Left cardiac atrium (tissue), 4 donors: ENCODE measurements at regions not wholly inside any gene's neighbourhood (a gene's known extent, or its start where the extent isn't known, plus 50 kb on each side); places are given as distances from the start of the nearest gene placed in this dataset.

Source experiments
- ATAC-seq, 2 donors: fragments of 200-7000 bp; cut with Tn5 transposase; one replicate each; pipeline ENCODE4 v1.9.1; 2020; ENCODE audit warnings: mild to moderate bottlenecking in 2 of 2, moderate library complexity in 2 of 2
- DNase-seq: peaks from one replicate; pipeline ENCODE4 v3.0.0-alpha.2; 2020
- intact Hi-C, 2 donors: fragments of 100-400 bp; cut with DNase I; formaldehyde crosslinking; loops; one replicate each; pipeline versions ENCODE4 v1.14.1 to v1.15.1; 2022 to 2023
- donor health status: DM: no; HTN: yes; CAD: no.
- donor health status: DM: no; HTN: yes; CAD: no; lungs with severe emphysema.
- donor health status: DM: yes; HTN: yes; CAD: no.
- donor health status: Dilated cardiomyopathy.

- DNase-seq: no peak
- ATAC-seq: no peak
- intact Hi-C loops: no loop called here
These were observed 131.2 kb upstream of the ERBB4 start for GRCh38 chr2:212669761-212670160.

DNA sequence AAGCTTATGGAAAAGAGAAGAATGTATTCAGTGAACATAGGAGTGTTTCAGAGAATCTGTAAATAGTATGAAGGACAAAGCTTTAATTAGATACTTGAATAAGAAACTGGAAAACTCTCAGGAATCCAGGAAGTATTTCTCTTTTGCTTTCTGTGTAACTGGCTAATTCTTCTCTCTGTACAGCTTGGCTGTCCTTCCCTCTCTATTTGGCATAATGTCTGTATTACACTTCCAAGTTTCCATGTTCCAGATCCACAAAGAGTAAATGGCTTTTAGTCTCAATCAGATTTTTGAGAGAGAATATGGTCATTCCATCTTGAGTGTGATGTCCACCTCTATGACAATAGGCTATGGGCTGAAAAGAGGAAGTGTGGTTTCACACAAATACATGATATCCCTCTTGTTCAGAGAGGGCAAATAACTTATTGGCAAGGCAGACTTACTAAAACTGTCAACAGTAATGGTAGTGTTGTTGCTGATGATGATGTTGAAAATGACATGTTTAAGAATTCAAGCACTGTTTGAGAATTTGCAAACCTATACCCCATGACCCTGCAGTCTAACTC lies 129.2 kb upstream of the ERBB4 start:
- ATAC-seq: peak in 1 of 2 donors; percentile 41
- DNase-seq: no peak
- intact Hi-C loops: no loop called here

DNA sequence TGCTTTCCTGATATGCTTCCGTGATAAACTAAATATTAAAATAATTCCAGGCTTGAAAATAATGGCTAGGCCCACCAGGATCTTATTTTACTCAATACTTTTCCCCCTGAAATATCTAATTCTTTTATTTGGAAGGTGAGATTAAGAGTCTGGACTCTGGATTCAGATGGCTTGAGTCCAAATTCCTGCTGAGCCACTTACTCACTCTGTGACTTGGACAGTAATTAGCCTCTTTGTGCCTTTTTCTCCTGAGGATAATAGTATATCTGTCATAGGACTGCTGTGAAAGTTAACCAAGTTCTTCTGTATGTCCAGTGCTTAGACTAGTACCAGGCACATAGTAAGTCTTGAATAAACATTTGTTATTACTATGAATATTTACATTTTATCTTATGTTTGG lies 127.3 kb upstream of the ERBB4 start:
- DNase-seq (no peak), ATAC-seq (no peak)
- intact Hi-C loops: no loop called here

DNA sequence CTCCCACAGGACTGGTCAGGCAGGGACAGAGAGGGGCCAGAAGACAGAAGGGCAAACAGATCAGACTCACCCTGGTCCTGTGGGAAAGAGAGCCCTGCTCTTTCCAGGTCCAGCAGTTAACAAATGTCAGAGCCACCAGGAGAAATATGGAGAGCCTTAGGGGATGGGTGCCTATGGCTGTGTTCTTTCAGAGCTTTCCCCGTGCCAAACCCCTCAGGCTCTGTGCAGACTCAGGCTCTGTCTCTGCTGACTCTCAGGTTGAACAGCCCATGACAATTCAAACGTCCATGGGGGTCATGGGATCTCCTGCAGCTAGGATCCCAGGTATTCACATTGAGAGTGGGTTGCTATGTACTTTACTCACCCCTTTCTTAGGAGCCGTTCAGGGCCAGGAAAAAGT lies 120.8 kb upstream of the ERBB4 start:
- intact Hi-C loops: no loop called here
- ATAC-seq: no peak
- DNase-seq: no peak

GRCh38 chr2:212649646-212650045 lies 111.0 kb upstream of the ERBB4 start:
- no peak for DNase-seq
- intact Hi-C loops: no loop called here

DNA sequence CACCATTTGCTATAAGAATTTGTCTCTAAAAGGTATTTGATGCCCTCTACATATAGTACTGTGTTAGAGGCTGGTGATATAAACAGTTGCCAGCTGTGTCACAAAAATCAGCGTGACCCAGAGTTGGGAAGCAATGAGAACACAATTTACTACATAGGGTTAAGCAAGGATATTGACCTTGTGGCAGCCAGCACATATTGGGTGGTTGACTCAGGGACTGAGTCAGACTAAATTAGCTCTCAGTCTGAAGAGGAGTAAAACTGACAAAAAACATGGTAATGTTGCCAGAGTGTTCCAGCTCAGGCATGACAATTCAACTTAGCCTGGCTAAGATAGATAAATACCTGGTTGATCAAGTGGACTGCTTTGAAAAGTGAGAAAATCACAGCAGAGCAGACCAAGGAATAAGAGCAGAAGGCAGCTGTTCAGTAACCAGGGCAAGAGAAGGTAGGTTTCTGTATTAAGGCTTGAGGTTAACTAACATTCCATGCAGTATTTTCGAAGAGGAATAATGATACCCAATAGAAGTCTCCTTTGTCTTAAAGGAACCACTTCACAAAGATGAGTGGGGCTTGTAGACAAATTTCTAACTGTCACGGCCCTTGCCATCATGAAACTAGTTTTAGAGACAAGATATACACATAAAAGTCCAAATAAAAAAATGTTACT lies 108.2 kb upstream of the ERBB4 start:
- no peak for DNase-seq
- intact Hi-C loops: no loop called here
- no peak for ATAC-seq

More at GRCh38 chr2:212649646-212650045, 111.0 kb upstream of the ERBB4 start:
- no peak for ATAC-seq

GRCh38 chr2:212644195-212644837 lies 105.7 kb upstream of the ERBB4 start:
- intact Hi-C loops: no loop called here
- ATAC-seq (no peak), DNase-seq (no peak)

DNA sequence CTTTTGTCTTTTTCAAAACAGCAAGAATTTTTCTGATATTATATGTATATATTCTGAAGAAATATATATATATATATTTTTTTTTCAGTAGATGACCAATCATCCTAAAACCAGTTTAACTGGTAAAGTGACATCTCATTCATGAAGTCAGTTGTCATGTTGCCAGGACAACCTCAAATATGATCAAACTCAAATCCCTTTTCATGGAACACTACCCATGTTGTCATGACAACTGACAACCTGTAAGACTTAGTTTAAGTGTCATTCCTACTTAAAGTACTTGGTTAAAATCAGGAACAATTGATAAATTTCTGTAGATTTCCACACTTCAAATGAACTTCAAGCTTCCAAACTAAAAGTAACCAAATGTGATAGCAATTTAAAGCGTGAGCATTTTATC lies 101.8 kb upstream of the ERBB4 start:
- DNase-seq (no peak), ATAC-seq (no peak)
- intact Hi-C loops: no loop called here

GRCh38 chr2:212638694-212639093 lies 100.1 kb upstream of the ERBB4 start:
- intact Hi-C loops: no loop called here
- DNase-seq (no peak), ATAC-seq (no peak)

DNA sequence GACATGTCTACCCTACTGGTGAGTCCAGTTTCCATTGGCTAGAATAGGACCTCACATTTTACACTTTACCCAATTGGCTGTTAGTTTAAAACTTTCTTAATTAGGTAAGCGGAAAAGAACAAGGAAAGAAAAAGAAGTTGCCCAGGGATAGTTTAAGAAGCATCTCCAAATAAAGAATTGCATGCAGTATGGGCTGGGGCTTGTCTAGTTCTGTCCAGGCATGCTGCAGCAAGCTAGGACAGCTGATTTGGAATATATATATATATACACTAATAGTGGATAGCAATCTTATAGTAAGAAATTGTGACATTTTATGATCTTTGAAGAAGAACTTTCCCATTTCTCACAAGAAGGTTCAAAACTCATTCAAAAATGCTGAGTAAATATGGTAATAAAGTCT lies 90.0 kb upstream of the ERBB4 start:
- ATAC-seq (no peak), DNase-seq (no peak)
- intact Hi-C loops: no loop called here

DNA sequence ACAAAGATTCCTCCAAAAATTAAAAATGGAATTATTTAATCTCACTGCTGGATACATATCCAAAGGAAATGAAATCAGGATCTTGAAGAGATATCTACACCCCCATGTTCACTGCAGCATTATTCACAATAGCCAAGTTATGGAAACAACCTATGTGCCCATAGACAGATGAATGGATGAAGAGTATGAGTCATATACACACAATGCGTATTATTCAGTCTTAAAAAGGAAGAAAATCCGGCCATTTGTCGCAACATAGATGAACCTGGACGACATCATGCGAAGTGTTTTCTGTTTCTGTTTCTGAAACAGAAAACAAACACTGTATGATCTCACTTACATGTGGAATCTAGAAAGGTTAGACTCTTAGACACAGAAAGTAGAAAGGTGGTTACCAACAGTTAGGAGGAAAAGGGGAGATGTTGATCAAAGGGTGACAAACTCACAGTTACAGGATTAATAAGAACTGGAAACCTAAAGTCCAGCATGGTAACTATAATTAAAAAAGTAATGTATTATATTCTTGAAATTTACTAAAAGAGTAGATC lies 87.8 kb upstream of the ERBB4 start:
- DNase-seq (no peak), ATAC-seq (no peak)
- intact Hi-C loops: no loop called here

- intact Hi-C loops: no loop called here
- ATAC-seq (no peak), DNase-seq (no peak)
These were observed 81.4 kb upstream of the ERBB4 start for GRCh38 chr2:212619954-212620353.

DNA sequence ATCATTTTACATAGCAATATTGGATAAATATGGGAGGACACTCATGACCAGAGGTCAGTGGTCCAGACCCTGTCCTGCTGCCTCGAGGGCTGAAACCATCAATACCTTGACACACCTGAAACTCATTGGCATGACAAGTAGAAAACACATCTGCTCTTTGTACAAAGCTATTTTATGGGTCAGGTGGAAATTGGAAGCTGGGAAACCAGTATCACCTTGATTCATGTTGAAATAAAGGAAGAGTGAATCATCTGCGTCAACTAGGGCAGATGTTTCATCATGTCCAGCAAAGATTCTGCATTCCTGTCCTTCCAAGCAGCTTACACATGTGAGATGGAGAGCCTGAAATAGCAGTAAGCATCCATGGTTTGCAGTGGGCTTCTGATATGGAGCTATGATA lies 80.0 kb upstream of the ERBB4 start:
- no peak for DNase-seq
- intact Hi-C loops: no loop called here
- no peak for ATAC-seq

GRCh38 chr2:212610872-212611425 lies 72.3 kb upstream of the ERBB4 start:
- intact Hi-C loops: no loop called here
- ATAC-seq: no peak

GRCh38 chr2:212609479-212609878 lies 70.9 kb upstream of the ERBB4 start:
- DNase-seq (no peak), ATAC-seq (no peak)
- intact Hi-C loops: no loop called here

More at GRCh38 chr2:212610872-212611425, 72.3 kb upstream of the ERBB4 start:
- no peak for DNase-seq

GRCh38 chr2:212607080-212607479 lies 68.5 kb upstream of the ERBB4 start:
- intact Hi-C loops: no loop called here

GRCh38 chr2:212606232-212606631 lies 67.6 kb upstream of the ERBB4 start:
- intact Hi-C loops: no loop called here
- ATAC-seq: no peak
- DNase-seq: no peak

More at GRCh38 chr2:212607080-212607479, 68.5 kb upstream of the ERBB4 start:
- DNase-seq (no peak), ATAC-seq (no peak)

- DNase-seq: no peak
- intact Hi-C loops: no loop called here
- no peak for ATAC-seq
These were observed 58.1 kb upstream of the ERBB4 start for GRCh38 chr2:212596688-212597087.

DNA sequence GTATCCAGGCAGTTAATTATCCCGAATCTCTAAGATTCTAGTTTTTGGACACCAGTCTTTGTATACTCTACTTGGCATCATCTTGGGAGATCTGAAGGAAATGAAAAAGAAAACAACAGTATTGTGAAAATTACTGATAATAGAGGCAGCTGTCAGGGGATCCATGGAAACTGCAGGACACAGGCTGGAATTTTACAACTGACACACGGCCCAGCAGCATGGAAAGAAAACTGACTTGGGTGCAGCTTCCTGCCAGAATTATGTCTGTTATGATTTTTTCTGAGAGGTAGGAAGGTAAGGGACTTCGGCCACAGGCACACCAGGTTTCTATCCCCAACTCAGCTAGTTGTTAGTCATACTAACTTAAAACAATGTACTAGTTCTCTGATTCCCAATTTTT lies 57.7 kb upstream of the ERBB4 start:
- intact Hi-C loops: no loop called here
- no peak for DNase-seq
- ATAC-seq: no peak

GRCh38 chr2:212595036-212595654 lies 56.5 kb upstream of the ERBB4 start:
- intact Hi-C loops: no loop called here

More at GRCh38 chr2:212595036-212595654, 56.5 kb upstream of the ERBB4 start:
- no peak for ATAC-seq
- no peak for DNase-seq
